ENCODE measurements at regions not wholly inside any gene's neighbourhood (a gene's known extent, or its start where the extent isn't known, plus 50 kb on each side); places are given as distances from the start of the nearest gene placed in this dataset.
A peak's percentile ranks its signal among the peaks of the same experiment; 100 is the strongest.

DNA sequence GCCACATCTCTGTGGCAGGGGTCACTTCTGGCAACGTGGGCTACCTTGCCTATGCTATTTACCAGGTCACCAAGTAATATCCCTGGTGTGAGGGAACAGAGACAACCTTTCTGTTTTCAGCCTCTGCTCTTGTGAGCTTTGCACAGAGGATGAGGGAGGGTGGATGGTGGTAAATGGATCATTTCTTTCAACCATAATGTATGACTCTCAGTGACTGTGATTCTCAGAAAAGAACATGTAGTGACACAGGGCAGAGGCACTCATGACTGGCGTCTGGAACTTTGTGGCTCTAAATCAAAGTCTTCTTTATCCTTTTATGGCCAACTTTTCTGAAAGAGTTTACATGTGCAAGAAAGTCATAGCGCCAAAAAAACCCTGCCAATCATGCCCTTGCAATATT, 153.5 kb upstream of the USP24 start:
- no peak for DNase-seq (ENCODE audit: low spot score in 2 of 2)
- TF ChIP-seq POLR2A (IDR thresholded peaks at IDR 0.05) = no peak
- TF ChIP-seq, protein P1, sequence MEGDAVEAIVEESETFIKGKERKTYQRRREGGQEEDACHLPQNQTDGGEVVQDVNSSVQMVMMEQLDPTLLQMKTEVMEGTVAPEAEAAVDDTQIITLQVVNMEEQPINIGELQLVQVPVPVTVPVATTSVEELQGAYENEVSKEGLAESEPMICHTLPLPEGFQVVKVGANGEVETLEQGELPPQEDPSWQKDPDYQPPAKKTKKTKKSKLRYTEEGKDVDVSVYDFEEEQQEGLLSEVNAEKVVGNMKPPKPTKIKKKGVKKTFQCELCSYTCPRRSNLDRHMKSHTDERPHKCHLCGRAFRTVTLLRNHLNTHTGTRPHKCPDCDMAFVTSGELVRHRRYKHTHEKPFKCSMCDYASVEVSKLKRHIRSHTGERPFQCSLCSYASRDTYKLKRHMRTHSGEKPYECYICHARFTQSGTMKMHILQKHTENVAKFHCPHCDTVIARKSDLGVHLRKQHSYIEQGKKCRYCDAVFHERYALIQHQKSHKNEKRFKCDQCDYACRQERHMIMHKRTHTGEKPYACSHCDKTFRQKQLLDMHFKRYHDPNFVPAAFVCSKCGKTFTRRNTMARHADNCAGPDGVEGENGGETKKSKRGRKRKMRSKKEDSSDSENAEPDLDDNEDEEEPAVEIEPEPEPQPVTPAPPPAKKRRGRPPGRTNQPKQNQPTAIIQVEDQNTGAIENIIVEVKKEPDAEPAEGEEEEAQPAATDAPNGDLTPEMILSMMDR (IDR thresholded peaks at IDR 0.05) = no peak
- TF ChIP-seq EP300 (IDR thresholded peaks at IDR 0.05) = no peak
- no peak overlapping the region for H3K27ac ChIP-seq
- H3K27me3 ChIP-seq = no peaks in the 10 kb centered on the region
- H3K9me3 ChIP-seq = no peaks in the 10 kb centered on the region
- no peaks in the 10 kb centered on the region for H3K4me1 ChIP-seq
- WGBS, 2 donors = 62 to 74% methylated on average over 2 to 3 of the region's 3 CpGs
- H3K4me3 ChIP-seq = no peak overlapping the region
- H3K36me3 ChIP-seq = no peaks in the 10 kb centered on the region

DNA sequence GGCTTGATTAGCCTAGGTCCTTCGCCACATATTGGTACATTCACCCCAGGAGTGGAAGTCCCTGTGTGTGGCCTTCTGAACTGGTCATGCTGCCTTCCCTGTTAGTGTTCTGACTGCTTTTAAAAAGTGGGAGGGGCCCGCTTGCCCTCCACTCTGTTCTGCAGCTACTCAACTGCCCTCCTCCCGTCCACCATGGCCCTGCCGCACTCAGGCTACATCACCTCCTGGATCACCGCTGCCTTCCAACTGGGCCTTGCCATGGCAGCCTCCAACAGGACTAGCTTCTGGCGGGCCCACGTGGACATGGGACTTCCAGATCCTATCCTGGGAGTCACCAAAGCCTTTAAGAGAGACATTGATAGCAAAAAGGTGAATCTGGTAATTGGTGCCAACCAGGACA, 152.1 kb upstream of the USP24 start:
- 95 to 97% methylated on average over 7 of the region's 7 CpGs for WGBS, 2 donors

DNA sequence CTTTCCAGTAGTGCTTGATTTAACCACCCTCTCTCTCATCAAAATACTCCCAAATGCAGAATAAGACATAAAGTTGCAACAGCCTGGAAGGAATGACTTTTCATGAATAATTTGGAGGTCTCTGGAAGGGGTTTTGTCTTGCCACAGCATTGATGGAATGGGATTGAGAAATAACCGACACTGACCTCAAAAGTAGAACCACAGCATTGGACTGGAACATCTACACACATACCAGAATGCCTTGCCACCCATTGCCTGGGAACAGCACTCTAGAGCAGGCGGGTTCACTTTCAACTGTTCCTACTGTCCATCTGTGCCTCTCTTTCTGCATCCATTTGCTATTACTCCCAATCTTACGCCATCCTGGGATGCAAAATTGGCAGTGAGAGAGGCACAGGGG, 149.1 kb upstream of the USP24 start:
- Histone ChIP-seq H3K27ac (no peak overlapping the region), H3K4me1 (peaks cover 0 to 4% (median 0%) of the 10 kb centered on the region in 4 donors), H3K36me3 (no peaks in the 10 kb centered on the region), H3K27me3 (no peaks in the 10 kb centered on the region), H3K9me3 (no peaks in the 10 kb centered on the region), H3K4me3 (no peak overlapping the region)
- no peak for TF ChIP-seq EP300 (IDR thresholded peaks at IDR 0.05)
- no peak for DNase-seq (ENCODE audit: low spot score in 2 of 2)
- WGBS, 2 donors = 89 to 92% methylated on average over 3 of the region's 3 CpGs

More for the DNA sequence above, 152.1 kb upstream of the USP24 start:
- DNase-seq (ENCODE audit: low spot score in 2 of 2) = no peak
- Histone ChIP-seq H3K36me3 (no peaks in the 10 kb centered on the region), H3K27me3 (no peaks in the 10 kb centered on the region), H3K9me3 (no peaks in the 10 kb centered on the region), H3K4me1 (peaks cover 0 to 4% (median 0%) of the 10 kb centered on the region in 4 donors), H3K27ac (no peak overlapping the region), H3K4me3 (no peak overlapping the region)
- TF ChIP-seq POLR2A (IDR thresholded peaks at IDR 0.05) = no peak

DNA sequence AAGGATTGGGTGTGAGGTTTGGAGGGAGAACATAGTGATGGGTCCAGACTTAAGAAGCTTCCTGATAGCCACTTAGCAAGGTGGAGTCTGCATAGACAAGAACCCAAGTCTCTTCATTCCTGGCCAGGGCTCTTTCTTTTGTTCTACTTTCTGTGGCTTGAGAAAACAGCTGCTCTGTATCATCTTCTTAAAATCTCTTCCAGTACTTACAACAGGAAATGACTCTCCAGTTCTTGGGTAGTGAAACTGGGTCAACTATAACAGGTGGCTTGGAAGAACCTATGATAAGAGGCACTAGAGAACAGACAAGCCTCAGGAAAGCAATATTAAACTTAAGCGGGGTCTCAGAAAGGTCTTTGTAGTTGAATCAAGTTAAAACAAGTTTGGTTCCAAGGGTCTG, 148.1 kb upstream of the USP24 start:
- no peak for DNase-seq (ENCODE audit: low spot score in 2 of 2)
- Histone ChIP-seq H3K9me3 (no peaks in the 10 kb centered on the region), H3K4me3 (no peak overlapping the region), H3K27me3 (no peaks in the 10 kb centered on the region), H3K27ac (peak overlapping the region in 2 of 4 donors; percentile 42 to 60), H3K4me1 (peaks cover 0 to 9% (median 0%) of the 10 kb centered on the region in 4 donors), H3K36me3 (no peaks in the 10 kb centered on the region)
- WGBS, 2 donors = 66 to 80% methylated on average over 1 of the region's 1 CpG
- TF ChIP-seq POLR2A (IDR thresholded peaks at IDR 0.05) (no peak), EP300 (IDR thresholded peaks at IDR 0.05) (no peak)
- TF ChIP-seq, protein P1 (IDR thresholded peaks at IDR 0.05) = no peak

DNA sequence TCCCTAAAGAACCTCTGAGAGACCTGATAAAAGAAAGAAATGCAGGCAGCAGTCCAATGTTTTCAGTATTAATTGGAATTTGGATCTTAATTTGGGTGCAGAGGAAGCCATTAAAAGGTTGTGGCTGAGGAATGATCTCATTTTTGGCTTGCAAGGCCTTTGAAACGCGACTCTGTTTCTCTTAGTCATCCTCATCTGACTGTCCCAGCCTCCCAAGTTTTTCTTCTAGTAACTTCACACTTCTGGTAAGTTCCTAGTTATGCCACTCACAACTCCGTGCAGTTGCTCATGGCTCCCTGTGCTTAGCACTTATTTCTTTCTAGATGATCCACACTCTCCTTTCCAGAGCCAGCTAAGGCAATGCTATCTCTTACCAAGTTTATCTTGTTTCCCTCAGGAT, 147.4 kb upstream of the USP24 start:
- Histone ChIP-seq H3K9me3 (no peaks in the 10 kb centered on the region), H3K27me3 (no peaks in the 10 kb centered on the region), H3K4me1 (peaks cover 0 to 9% (median 0%) of the 10 kb centered on the region in 4 donors), H3K4me3 (no peak overlapping the region), H3K36me3 (no peaks in the 10 kb centered on the region), H3K27ac (peak overlapping the region in 2 of 4 donors; percentile 42 to 60)
- TF ChIP-seq, protein P1 (IDR thresholded peaks at IDR 0.05) = no peak
- TF ChIP-seq EP300 (IDR thresholded peaks at IDR 0.05) (peak in 1 of 2 donors; percentile 35), POLR2A (IDR thresholded peaks at IDR 0.05) (no peak)
- DNase-seq (ENCODE audit: low spot score in 2 of 2) = peak in 1 of 2 donors; percentile 50
- 30 to 31% methylated on average over 3 of the region's 3 CpGs for WGBS, 2 donors

DNA sequence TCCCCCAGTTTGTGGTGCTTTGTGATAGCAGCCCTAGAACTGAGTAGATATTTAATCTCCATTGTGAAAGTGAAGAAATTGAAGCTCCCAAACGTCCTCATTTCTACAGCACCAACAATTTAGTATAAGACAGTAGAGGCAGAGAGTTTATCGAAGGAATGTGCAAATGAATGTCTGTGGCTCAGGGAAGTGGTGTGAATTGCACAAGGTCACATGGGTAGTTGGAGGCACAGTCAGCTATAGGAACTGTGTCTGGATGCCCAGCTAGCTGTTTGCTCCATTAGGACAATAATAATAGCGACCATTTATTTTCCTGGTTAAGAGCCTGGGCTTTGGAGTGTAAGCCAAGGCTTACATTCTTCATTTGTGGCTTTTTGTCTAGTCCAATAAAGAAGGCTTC, 144.4 kb upstream of the USP24 start:
- H3K9me3 ChIP-seq = no peaks in the 10 kb centered on the region
- WGBS, 2 donors = 80 to 81% methylated on average over 3 of the region's 3 CpGs
- H3K36me3 ChIP-seq = no peaks in the 10 kb centered on the region

More for the DNA sequence above, 144.4 kb upstream of the USP24 start:
- no peaks in the 10 kb centered on the region for H3K27me3 ChIP-seq
- TF ChIP-seq EP300 (IDR thresholded peaks at IDR 0.05) (no peak), POLR2A (IDR thresholded peaks at IDR 0.05) (no peak)
- TF ChIP-seq, protein P1 (IDR thresholded peaks at IDR 0.05) = no peak
- H3K4me3 ChIP-seq = no peak overlapping the region
- peaks cover 0 to 9% (median 0%) of the 10 kb centered on the region in 4 donors for H3K4me1 ChIP-seq
- no peak for DNase-seq (ENCODE audit: low spot score in 2 of 2)
- H3K27ac ChIP-seq = no peak overlapping the region

All from tibial nerve (tissue), 4 donors.